Right lobe of liver (tissue), 4 donors: ENCODE measurements at regions not wholly inside any gene's neighbourhood (a gene's known extent, or its start where the extent isn't known, plus 50 kb on each side); places are given as distances from the start of the nearest gene placed in this dataset.
"Not testable (repeated sequence)": the region's sequence is repeated elsewhere in the genome, so short reads cannot be mapped to it uniquely, and the experiment has no call there.

Experiments
- POLR2A ChIP-seq: fragments of 450-650 bp; IDR thresholded peaks from one replicate; pipeline ENCODE4 v1.6.1; 2017; ENCODE audit warnings: antibody characterized with exemption, mild to moderate bottlenecking
- TF ChIP-seq, protein P1 (sequence below), 4 donors: fragments of 200-600 bp in 3 of 4; fragments of 450-650 bp in 1 of 4; IDR thresholded peaks; one replicate each; pipeline versions ENCODE4 v1.5.1 to v1.8.0; 2016 to 2022; ENCODE audit warnings: antibody characterized with exemption in 4 of 4, mild to moderate bottlenecking in 2 of 4
- donor health status: DM: no; HTN: no; CAD: no.
- donor health status: DM: no; HTN: no; CAD: no.
- donor health status: DM: no; HTN: yes; CAD: no.

DNA sequence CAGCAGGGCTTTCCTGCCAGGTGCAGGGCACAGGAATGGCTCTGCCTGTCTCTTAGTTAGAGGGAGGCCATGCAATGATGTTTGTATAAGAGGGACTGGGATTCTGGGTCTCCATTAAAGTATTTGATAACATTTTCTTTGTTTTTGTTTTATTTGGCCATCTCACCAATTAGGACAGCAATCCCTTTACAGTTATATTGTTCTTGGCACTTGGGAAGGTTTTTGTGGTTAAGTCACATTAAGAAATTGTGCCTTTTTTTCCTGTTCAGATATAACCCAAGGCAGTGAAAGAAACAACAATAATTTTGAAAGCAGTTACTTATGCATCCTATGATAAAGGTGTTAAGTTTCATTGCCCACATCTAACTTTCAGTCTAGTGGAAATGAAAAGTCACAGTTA, 237.4 kb upstream of the PRSS58 start:
- TF ChIP-seq, protein P1, sequence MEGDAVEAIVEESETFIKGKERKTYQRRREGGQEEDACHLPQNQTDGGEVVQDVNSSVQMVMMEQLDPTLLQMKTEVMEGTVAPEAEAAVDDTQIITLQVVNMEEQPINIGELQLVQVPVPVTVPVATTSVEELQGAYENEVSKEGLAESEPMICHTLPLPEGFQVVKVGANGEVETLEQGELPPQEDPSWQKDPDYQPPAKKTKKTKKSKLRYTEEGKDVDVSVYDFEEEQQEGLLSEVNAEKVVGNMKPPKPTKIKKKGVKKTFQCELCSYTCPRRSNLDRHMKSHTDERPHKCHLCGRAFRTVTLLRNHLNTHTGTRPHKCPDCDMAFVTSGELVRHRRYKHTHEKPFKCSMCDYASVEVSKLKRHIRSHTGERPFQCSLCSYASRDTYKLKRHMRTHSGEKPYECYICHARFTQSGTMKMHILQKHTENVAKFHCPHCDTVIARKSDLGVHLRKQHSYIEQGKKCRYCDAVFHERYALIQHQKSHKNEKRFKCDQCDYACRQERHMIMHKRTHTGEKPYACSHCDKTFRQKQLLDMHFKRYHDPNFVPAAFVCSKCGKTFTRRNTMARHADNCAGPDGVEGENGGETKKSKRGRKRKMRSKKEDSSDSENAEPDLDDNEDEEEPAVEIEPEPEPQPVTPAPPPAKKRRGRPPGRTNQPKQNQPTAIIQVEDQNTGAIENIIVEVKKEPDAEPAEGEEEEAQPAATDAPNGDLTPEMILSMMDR (IDR thresholded peaks at IDR 0.05): not testable (repeated sequence)
- not testable (repeated sequence) for TF ChIP-seq POLR2A
